Uterus (tissue), 2 donors: ENCODE measurements at regions not wholly inside any gene's neighbourhood (a gene's known extent, or its start where the extent isn't known, plus 50 kb on each side); places are given as distances from the start of the nearest gene placed in this dataset.

Experiments used
- POLR2A ChIP-seq, 2 donors: fragments of 450-650 bp; IDR thresholded peaks; one replicate each; pipeline ENCODE4 v1.6.1; 2016; ENCODE audit warnings: antibody characterized with exemption in 2 of 2, mild to moderate bottlenecking in 1 of 2, moderate library complexity in 1 of 2
- TF ChIP-seq, protein P1 (sequence below), 4 experiments: fragments of 200-600 bp in 2 of 4; fragments of 450-650 bp in 2 of 4; sonication (generic) in 2 of 4; IDR thresholded peaks; one replicate each; pipeline ENCODE4 v1.5.1; 2016 to 2019; ENCODE audit warnings: antibody characterized with exemption in 4 of 4, mild to moderate bottlenecking in 2 of 4, moderate library complexity in 1 of 4

DNA sequence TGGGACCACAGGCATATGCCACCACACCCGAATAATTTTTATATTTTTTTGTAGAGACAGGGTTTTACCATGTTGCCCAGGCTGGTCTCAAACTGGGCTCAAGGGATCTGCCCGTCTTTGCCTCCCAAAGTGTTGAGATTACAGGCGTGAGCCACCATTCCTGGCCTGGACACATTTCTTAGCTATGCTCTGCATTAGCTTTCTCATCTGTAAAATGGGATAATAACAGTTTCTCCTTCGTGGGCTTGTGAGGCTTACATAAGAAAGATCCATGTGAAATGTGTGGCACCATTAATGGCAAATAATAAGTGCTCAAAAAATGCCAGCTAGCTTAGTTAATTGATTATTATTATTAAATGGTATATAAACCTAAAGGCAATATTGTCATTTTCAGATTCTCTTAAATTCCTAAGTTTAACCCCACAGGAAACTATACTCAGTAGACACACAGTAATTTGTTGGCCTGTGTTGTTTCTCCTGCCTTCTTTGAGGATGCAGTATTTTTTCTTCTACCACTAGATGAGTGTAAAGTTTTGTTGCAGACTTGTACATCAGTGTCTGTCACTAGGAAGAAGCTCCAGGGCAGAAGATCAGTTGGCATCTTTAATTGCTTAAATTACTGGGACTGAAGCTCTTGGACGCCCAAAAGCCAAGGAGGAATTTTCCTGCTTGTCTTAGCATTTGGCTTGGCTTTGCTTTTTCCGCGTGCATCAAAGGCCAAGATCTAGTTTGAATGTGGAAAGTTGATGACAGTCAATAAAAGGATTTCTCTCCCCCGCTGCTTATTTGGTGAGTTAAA is 162.3 kb upstream of the ZNF217 start:
- TF ChIP-seq, protein P1, sequence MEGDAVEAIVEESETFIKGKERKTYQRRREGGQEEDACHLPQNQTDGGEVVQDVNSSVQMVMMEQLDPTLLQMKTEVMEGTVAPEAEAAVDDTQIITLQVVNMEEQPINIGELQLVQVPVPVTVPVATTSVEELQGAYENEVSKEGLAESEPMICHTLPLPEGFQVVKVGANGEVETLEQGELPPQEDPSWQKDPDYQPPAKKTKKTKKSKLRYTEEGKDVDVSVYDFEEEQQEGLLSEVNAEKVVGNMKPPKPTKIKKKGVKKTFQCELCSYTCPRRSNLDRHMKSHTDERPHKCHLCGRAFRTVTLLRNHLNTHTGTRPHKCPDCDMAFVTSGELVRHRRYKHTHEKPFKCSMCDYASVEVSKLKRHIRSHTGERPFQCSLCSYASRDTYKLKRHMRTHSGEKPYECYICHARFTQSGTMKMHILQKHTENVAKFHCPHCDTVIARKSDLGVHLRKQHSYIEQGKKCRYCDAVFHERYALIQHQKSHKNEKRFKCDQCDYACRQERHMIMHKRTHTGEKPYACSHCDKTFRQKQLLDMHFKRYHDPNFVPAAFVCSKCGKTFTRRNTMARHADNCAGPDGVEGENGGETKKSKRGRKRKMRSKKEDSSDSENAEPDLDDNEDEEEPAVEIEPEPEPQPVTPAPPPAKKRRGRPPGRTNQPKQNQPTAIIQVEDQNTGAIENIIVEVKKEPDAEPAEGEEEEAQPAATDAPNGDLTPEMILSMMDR (IDR thresholded peaks at IDR 0.05) = no peak
- no peak for TF ChIP-seq POLR2A (IDR thresholded peaks at IDR 0.05)
